IMR-90 (cell line): ENCODE measurements at regions not wholly inside any gene's neighbourhood (a gene's known extent, or its start where the extent isn't known, plus 50 kb on each side); places are given as distances from the start of the nearest gene placed in this dataset.

Source experiments
- ATAC-seq: fragments of 200-7000 bp; cut with Tn5 transposase; 2 replicates; pipeline ENCODE4 v1.9.1; 2020; ENCODE audit warnings: low read depth, mild to moderate bottlenecking, moderate library complexity
- BruUV-seq: library from RNA; stranded (reverse); fragments of 400-500 nt; replicated peaks from 2 replicates; lab custom pipeline; 2021; lab: Mats Ljungman, UMichigan
- CTCF ChIA-PET: fragments of 300-600 bp; formaldehyde crosslinking; extraction: SDS; loops from one replicate; lab custom pipeline; 2021; ENCODE audit warnings: antibody characterized with exemption; lab: Yijun Ruan, JAX
- POLR2A ChIA-PET: fragments of 300-600 bp; sonication (Branson Sonifier 250); formaldehyde crosslinking; loops from one replicate; lab custom pipeline; 2022; ENCODE audit warnings: antibody characterized with exemption; ENCODE audit not compliant: unreplicated experiment; lab: Charles Lee
- DNase-seq: peaks from one replicate; pipeline ENCODE4 v3.0.0; 2013
- H2AFZ ChIP-seq: replicated peaks from 2 replicates; pipeline ENCODE3; 2013; ENCODE audit warnings: low read length, mild to moderate bottlenecking; ENCODE audit not compliant: poor library complexity
- H2AK5ac ChIP-seq: 2 replicates; pipeline ENCODE4 v1.6.1; 2013; ENCODE audit warnings: low read depth, low read length, inconsistent platforms
- H2AK9ac ChIP-seq: replicated peaks from 2 replicates; pipeline ENCODE3; 2013; ENCODE audit warnings: mild to moderate bottlenecking, low read depth, low read length, moderate library complexity; ENCODE audit not compliant: poor library complexity
- H2BK120ac ChIP-seq: 2 replicates; pipeline ENCODE4 v1.6.1; 2013; ENCODE audit warnings: low read depth, low read length, inconsistent platforms
- H2BK15ac ChIP-seq: 3 replicates; pipeline ENCODE4 v1.6.1; 2013; ENCODE audit warnings: low read depth, low read length, inconsistent platforms
- H2BK20ac ChIP-seq: 2 replicates; pipeline ENCODE4 v1.6.1; 2013; ENCODE audit warnings: low read depth, mild to moderate bottlenecking, inconsistent platforms, low read length, moderate library complexity
- H2BK5ac ChIP-seq: 2 replicates; pipeline ENCODE4 v1.6.1; 2013; ENCODE audit warnings: mild to moderate bottlenecking, low read depth, low read length, inconsistent platforms; ENCODE audit not compliant: poor library complexity, severe bottlenecking
- H3K14ac ChIP-seq: replicated peaks from 2 replicates; pipeline ENCODE4 v1.6.1; 2013; ENCODE audit warnings: low read depth, low read length, inconsistent platforms
- H3K18ac ChIP-seq: 2 replicates; pipeline ENCODE4 v1.6.1; 2013; ENCODE audit warnings: low read depth, low read length, control low read depth
- H3K23ac ChIP-seq: 2 replicates; pipeline ENCODE4 v1.6.1; 2013; ENCODE audit warnings: low read depth, low read length, inconsistent platforms
- H3K27ac ChIP-seq: 2 replicates; pipeline ENCODE4 v1.5.1; 2013; ENCODE audit warnings: mild to moderate bottlenecking, control low read depth, low read length; ENCODE audit not compliant: insufficient read depth
- H3K27me3 ChIP-seq: 2 replicates; pipeline ENCODE4 v1.6.1; 2013; ENCODE audit warnings: low read length; ENCODE audit not compliant: control insufficient read depth, insufficient read depth
- H3K36me3 ChIP-seq: 2 replicates; pipeline ENCODE4 v1.6.1; 2013; ENCODE audit warnings: low read length, mixed read lengths; ENCODE audit not compliant: control insufficient read depth, insufficient read depth
- H3K4ac ChIP-seq: 2 replicates; pipeline ENCODE4 v1.6.1; 2013; ENCODE audit warnings: low read depth, low read length, inconsistent platforms
- H3K4me1 ChIP-seq: 2 replicates; pipeline ENCODE4 v1.6.1; 2013; ENCODE audit warnings: low read length, mixed read lengths; ENCODE audit not compliant: control insufficient read depth, insufficient read depth
- H3K4me2 ChIP-seq: 2 replicates; pipeline ENCODE4 v1.6.1; 2013; ENCODE audit warnings: low read depth, mild to moderate bottlenecking, control low read depth, low read length, moderate library complexity
- H3K4me3 ChIP-seq: 2 replicates; pipeline ENCODE4 v1.5.1; 2013; ENCODE audit warnings: low read depth, mild to moderate bottlenecking, control low read depth, low read length, moderate library complexity; ENCODE audit not compliant: insufficient read depth
- H3K56ac ChIP-seq: 2 replicates; pipeline ENCODE4 v1.6.1; 2013; ENCODE audit warnings: low read length, inconsistent platforms; ENCODE audit not compliant: insufficient read depth; ENCODE audit errors: extremely low read depth
- H3K79me1 ChIP-seq, 2 experiments: 2 replicates each; pipeline ENCODE4 v1.6.1; 2013; ENCODE audit warnings: low read length in 2 of 2, inconsistent platforms in 1 of 2, low read depth in 1 of 2
- H3K9ac ChIP-seq: 2 replicates; pipeline ENCODE4 v1.6.1; 2013; ENCODE audit warnings: low read depth, low read length, control low read depth
- H3K9me1 ChIP-seq: 2 replicates; pipeline ENCODE4 v1.6.1; 2013; ENCODE audit warnings: low read length, inconsistent platforms; ENCODE audit not compliant: insufficient read depth
- H3K9me3 ChIP-seq: 2 replicates; pipeline ENCODE4 v1.6.1; 2013; ENCODE audit warnings: low read length; ENCODE audit not compliant: control insufficient read depth, insufficient read depth
- H4K20me1 ChIP-seq: 2 replicates; pipeline ENCODE4 v1.6.1; 2013; ENCODE audit warnings: low read length, inconsistent platforms; ENCODE audit not compliant: insufficient read depth
- H4K5ac ChIP-seq: 2 replicates; pipeline ENCODE4 v1.6.1; 2013; ENCODE audit warnings: mild to moderate bottlenecking, low read depth, low read length, control low read depth
- H4K8ac ChIP-seq, 2 experiments: 2 replicates each; pipeline ENCODE4 v1.6.1; 2013; ENCODE audit warnings: low read depth in 2 of 2, low read length in 2 of 2, control low read depth in 1 of 2, inconsistent platforms in 1 of 2
- H4K91ac ChIP-seq: 2 replicates; pipeline ENCODE4 v1.6.1; 2013; ENCODE audit warnings: low read depth, low read length, inconsistent platforms; ENCODE audit not compliant: insufficient read depth
- BHLHE40 ChIP-seq: fragments of 150-350 bp; IDR thresholded peaks from 2 replicates; pipeline ENCODE4 v1.6.1; 2016; ENCODE audit warnings: mild to moderate bottlenecking, low read depth, low read length
- CHD1 ChIP-seq: IDR thresholded peaks from 2 replicates; pipeline ENCODE4 v1.6.1; 2012; ENCODE audit warnings: low read depth, low read length, improper control_type of control experiment
- RFX5 ChIP-seq: IDR thresholded peaks from 2 replicates; pipeline ENCODE4 v1.8.0; 2012; ENCODE audit warnings: low read depth, mild to moderate bottlenecking, low read length, moderate library complexity
- WGBS, 2 experiments: methylation state at CpG; one replicate each; pipeline versions ENCODE4 v1.1.5 to v1.1.7; 2013; ENCODE audit warnings: missing lambda C conversion rate in 2 of 2; ENCODE audit not compliant: insufficient read length in 1 of 2; ENCODE audit errors: extremely low coverage in 2 of 2; 5-methylcytosine and 5-hydroxymethylcytosine counted together
- dilution Hi-C: fragments of 300-500 bp; cut with HindIII; formaldehyde crosslinking; loops from one replicate; pipeline ENCODE4 v1.14.3; 2018; ENCODE audit warnings: low sequenced_read_pairs; ENCODE audit not compliant: unreplicated experiment
- in situ Hi-C: fragments of 300-500 bp; cut with MboI; formaldehyde crosslinking; loops from 3 replicates; pipeline ENCODE4 v1.14.3; 2019; ENCODE audit warnings: low sequenced_read_pairs, inconsistent platforms, mixed read lengths
- intact Hi-C: fragments of 100-400 bp; cut with micrococcal nuclease; formaldehyde crosslinking; loops from 2 replicates; pipeline ENCODE4 v1.10.0; 2022
- TF ChIP-seq, protein P1 (sequence below): fragments of 150-350 bp; IDR thresholded peaks from 2 replicates; pipeline ENCODE4 v1.6.1; 2016; ENCODE audit warnings: low read depth, mild to moderate bottlenecking, low read length, moderate library complexity, borderline replicate concordance
- TF ChIP-seq, protein P2 (sequence below): fragments of 150-350 bp; IDR thresholded peaks from 2 replicates; pipeline ENCODE4 v1.6.1; 2017; ENCODE audit warnings: mild to moderate bottlenecking, antibody characterized with exemption, low read length, low read depth

DNA sequence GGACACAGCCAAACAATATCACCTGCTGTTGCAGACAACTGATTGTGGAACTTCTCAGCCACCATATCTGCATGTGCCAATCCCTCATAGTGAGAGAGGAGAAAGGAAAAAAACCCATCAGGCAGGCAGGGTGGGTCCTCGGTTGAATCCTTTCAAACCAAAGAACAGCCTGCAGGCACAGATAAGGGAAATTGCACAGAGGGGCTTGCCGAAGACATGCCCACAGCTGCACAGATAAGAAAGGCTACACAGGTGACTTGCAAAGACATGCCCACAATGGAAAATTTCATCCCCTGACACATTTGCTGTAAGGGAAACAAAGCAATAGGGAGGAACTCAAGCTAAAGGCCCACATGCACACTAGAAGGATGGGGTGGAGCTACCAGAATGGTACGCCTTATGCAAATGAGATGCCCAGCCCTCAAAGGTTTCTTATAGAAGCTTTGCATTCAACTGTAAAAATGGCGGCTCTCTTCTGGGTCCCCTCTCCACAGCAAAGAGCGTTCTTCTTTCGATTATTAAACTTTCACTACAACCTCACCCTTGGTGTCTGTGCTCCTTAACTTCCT is 170.0 kb upstream of the TMPO start:
- Histone ChIP-seq H3K27ac (no peak overlapping the region), H4K5ac (no peak overlapping the region), H3K18ac (no peak overlapping the region), H2BK5ac (no peak overlapping the region), H4K8ac (no peak overlapping the region), H2AK9ac (no peak overlapping the region), H3K9ac (no peak overlapping the region), H3K4me1 (no peaks in the 10 kb centered on the region), H2BK15ac (no peak overlapping the region), H3K4me3 (no peak overlapping the region), H3K4me2 (no peak overlapping the region), H3K27me3 (peaks cover 2% of the 10 kb centered on the region; the same call in 1 of the 2 replicates), H3K56ac (no peak overlapping the region), H2BK20ac (no peak overlapping the region), H3K79me1 (no peaks in the 10 kb centered on the region), H3K23ac (no peak overlapping the region), H3K36me3 (no peaks in the 10 kb centered on the region), H3K9me1 (no peaks in the 10 kb centered on the region), H2AK5ac (no peak overlapping the region), H4K20me1 (no peaks in the 10 kb centered on the region), H2AFZ (no peak overlapping the region), H3K9me3 (no peaks in the 10 kb centered on the region), H2BK120ac (no peak overlapping the region), H3K14ac (no peak overlapping the region), H4K91ac (no peak overlapping the region), H3K4ac (no peak overlapping the region)
- POLR2A ChIA-PET: no interaction called here
- BruUV-seq: no TSS peak
- CTCF ChIA-PET: no interaction called here
- dilution Hi-C loops (no loop called here), intact Hi-C loops (no loop called here), in situ Hi-C loops (no loop called here)
- 80% methylated on average over 1 of the region's 6 CpGs; no CpG with 5 or more reads in 1 of the 2 experiments for WGBS, 2 experiments
- DNase-seq (no peak), ATAC-seq (no peak)
- TF ChIP-seq RFX5: no peak
- no peak for TF ChIP-seq CHD1
- TF ChIP-seq, protein P1, sequence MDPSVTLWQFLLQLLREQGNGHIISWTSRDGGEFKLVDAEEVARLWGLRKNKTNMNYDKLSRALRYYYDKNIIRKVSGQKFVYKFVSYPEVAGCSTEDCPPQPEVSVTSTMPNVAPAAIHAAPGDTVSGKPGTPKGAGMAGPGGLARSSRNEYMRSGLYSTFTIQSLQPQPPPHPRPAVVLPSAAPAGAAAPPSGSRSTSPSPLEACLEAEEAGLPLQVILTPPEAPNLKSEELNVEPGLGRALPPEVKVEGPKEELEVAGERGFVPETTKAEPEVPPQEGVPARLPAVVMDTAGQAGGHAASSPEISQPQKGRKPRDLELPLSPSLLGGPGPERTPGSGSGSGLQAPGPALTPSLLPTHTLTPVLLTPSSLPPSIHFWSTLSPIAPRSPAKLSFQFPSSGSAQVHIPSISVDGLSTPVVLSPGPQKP: no peak
- TF ChIP-seq, protein P2, sequence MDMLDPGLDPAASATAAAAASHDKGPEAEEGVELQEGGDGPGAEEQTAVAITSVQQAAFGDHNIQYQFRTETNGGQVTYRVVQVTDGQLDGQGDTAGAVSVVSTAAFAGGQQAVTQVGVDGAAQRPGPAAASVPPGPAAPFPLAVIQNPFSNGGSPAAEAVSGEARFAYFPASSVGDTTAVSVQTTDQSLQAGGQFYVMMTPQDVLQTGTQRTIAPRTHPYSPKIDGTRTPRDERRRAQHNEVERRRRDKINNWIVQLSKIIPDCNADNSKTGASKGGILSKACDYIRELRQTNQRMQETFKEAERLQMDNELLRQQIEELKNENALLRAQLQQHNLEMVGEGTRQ: no peak
- TF ChIP-seq BHLHE40: no peak
